ENCODE measurements at regions not wholly inside any gene's neighbourhood (a gene's known extent, or its start where the extent isn't known, plus 50 kb on each side); places are given as distances from the start of the nearest gene placed in this dataset.

- WGBS, 2 donors = 77 to 80% methylated on average over 3 of the region's 3 CpGs
- Histone ChIP-seq H3K27ac (no peak overlapping the region), H3K4me1 (peaks cover 0 to 19% (median 1%) of the 10 kb centered on the region in 3 donors), H3K36me3 (no peaks in the 10 kb centered on the region), H3K9me3 (no peaks in the 10 kb centered on the region), H3K27me3 (peaks cover 0 to 33% (median 0%) of the 10 kb centered on the region in 4 donors), H3K4me3 (no peak overlapping the region)
- TF ChIP-seq CTCF (IDR thresholded peaks at IDR 0.05) = no peak
- no peak for TF ChIP-seq POLR2A (IDR thresholded peaks at IDR 0.05)
- no peak for DNase-seq
- intact Hi-C loops (cut with DNase I) = no loop called here
Observed at GRCh38 chr2:196587056-196587455, 52.5 kb upstream of the CCDC150 start.

GRCh38 chr2:196587739-196588138 is 51.8 kb upstream of the CCDC150 start:
- intact Hi-C loops (cut with DNase I) = no loop called here
- Histone ChIP-seq H3K4me1 (peaks cover 0 to 24% (median 5%) of the 10 kb centered on the region in 3 donors), H3K9me3 (no peaks in the 10 kb centered on the region), H3K27ac (no peak overlapping the region), H3K27me3 (peaks cover 0 to 40% (median 0%) of the 10 kb centered on the region in 4 donors), H3K36me3 (no peaks in the 10 kb centered on the region), H3K4me3 (no peak overlapping the region)
- TF ChIP-seq POLR2A (IDR thresholded peaks at IDR 0.05) (no peak), CTCF (IDR thresholded peaks at IDR 0.05) (no peak)
- DNase-seq = no peak
- 0 to 40% methylated on average over 1 of the region's 1 CpG for WGBS, 2 donors

GRCh38 chr2:196589419-196589818 is 50.1 kb upstream of the CCDC150 start:
- H3K9me3 ChIP-seq = no peaks in the 10 kb centered on the region
- peaks cover 0 to 57% (median 0%) of the 10 kb centered on the region in 4 donors for H3K27me3 ChIP-seq
- H3K4me3 ChIP-seq = no peak overlapping the region
- intact Hi-C loops (cut with DNase I) = no loop called here
- TF ChIP-seq CTCF (IDR thresholded peaks at IDR 0.05) = no peak
- TF ChIP-seq POLR2A (IDR thresholded peaks at IDR 0.05) = no peak
- H3K27ac ChIP-seq = no peak overlapping the region
- peaks cover 4 to 35% (median 9%) of the 10 kb centered on the region in 3 donors for H3K4me1 ChIP-seq
- DNase-seq = no peak
- 75 to 100% methylated on average over 1 of the region's 1 CpG for WGBS, 2 donors
- no peaks in the 10 kb centered on the region for H3K36me3 ChIP-seq

Small RNA genes lying in the stretch of these regions (small RNA-seq; reads per million reads assigned to genes)
- 0 reads per million in 4 donors for gene RN7SL820P
